ENCODE measurements at regions not wholly inside any gene's neighbourhood (a gene's known extent, or its start where the extent isn't known, plus 50 kb on each side); places are given as distances from the start of the nearest gene placed in this dataset.

- FAIRE-seq = no peak
- no peak for DNase-seq (ENCODE audit: low spot score in 2 of 2)
These were observed 452.6 kb upstream of the RGS17 start for GRCh38 chr6:153583685-153584084.

- DNase-seq (ENCODE audit: low spot score in 2 of 2) (no peak), FAIRE-seq (no peak)
These were observed 449.7 kb upstream of the RGS17 start for GRCh38 chr6:153580776-153581175.

GRCh38 chr6:153575528-153575927 lies 444.4 kb upstream of the RGS17 start:
- FAIRE-seq (no peak), DNase-seq (ENCODE audit: low spot score in 2 of 2) (no peak)

GRCh38 chr6:153574231-153574630 lies 443.1 kb upstream of the RGS17 start:
- no peak for FAIRE-seq
- no peak for DNase-seq (ENCODE audit: low spot score in 2 of 2)

DNA sequence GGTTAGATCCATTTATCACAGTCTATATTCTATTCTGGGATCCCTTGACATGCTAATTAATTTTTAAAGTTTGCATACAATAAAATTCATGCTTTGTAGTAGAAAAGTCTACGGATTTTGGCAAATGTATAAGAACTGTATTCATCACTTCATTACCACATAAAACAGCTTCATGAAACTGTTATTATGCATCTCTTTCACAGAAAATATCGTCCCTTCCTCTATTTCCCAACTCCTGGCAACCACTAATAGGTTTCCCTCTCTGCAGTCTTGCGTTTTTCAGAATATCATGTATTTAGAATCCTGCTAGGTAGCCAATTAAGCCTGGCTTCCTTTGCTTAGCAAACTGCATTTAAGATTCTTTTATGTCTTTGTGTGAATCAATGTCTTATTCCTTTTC lies 441.3 kb upstream of the RGS17 start:
- DNase-seq (ENCODE audit: low spot score in 2 of 2) = no peak
- FAIRE-seq = no peak

GRCh38 chr6:153568628-153569027 lies 437.5 kb upstream of the RGS17 start:
- no peak for DNase-seq (ENCODE audit: low spot score in 2 of 2)
- FAIRE-seq = no peak

DNA sequence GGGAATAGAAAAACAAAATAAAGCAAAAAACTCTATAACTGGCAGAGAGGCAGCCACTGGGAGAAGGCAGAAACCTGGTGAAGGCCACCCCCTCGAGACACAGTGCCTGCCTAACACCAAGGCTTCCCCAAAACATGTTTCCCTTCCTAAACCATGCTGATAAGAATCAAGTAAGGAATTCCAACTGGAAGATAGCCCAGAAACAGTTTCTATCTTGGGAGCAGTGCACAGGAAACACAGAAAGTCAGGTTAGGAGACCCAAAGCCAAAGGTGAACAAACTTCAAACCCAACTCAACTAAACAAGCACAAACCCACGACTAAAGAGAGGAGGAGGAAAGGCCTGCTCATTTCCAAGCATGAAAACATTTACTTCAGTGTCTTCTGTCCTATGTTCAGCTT lies 433.7 kb upstream of the RGS17 start:
- DNase-seq (ENCODE audit: low spot score in 2 of 2) (no peak), FAIRE-seq (no peak)

GRCh38 chr6:153563001-153563400 lies 431.9 kb upstream of the RGS17 start:
- FAIRE-seq = no peak
- no peak for DNase-seq (ENCODE audit: low spot score in 2 of 2)

DNA sequence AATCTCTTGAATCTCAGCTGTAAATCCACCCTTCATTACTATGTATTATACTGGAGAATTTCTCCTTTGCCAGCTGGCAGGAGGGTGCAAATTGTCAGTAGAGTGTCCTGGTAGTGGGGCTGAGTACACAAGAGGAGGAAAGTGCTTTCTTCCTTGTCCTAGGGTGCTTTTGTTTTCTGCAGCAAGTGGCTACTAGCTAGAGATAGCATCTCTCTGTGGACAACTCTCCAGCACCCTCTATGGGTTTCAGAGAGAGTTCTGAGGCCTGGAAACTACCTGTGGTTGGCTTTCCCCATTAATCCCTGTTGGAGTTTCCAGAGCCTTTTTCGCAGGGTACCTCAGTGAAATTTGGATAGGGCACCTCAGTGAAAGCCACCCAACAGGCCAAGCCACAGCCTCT lies 422.5 kb upstream of the RGS17 start:
- no peak for DNase-seq (ENCODE audit: low spot score in 2 of 2)
- no peak for FAIRE-seq

- FAIRE-seq = no peak
- DNase-seq (ENCODE audit: low spot score in 2 of 2) = no peak
These were observed 408.5 kb upstream of the RGS17 start for GRCh38 chr6:153539602-153540001.

- DNase-seq (ENCODE audit: low spot score in 2 of 2) (no peak), FAIRE-seq (no peak)
These were observed 407.4 kb upstream of the RGS17 start for GRCh38 chr6:153538491-153538890.

DNA sequence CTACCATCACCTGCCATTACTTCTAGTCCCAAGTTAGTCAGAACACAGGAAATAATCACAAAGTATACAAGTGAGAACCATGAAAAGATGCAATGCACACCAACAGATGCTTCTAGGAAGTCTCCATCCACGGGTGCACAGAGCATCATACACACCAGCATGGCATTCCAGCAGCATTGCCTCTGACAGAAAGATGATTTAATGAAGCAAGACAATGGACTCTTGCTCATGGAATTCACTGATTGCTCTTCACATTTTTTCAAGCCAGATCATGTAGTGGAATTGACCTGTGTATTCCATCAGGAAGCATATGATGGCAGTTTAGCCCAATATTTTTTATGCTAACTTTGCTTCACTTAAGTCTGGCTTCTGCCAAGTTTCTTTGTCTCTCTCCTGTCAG lies 406.3 kb upstream of the RGS17 start:
- no peak for DNase-seq (ENCODE audit: low spot score in 2 of 2)
- FAIRE-seq = no peak

DNA sequence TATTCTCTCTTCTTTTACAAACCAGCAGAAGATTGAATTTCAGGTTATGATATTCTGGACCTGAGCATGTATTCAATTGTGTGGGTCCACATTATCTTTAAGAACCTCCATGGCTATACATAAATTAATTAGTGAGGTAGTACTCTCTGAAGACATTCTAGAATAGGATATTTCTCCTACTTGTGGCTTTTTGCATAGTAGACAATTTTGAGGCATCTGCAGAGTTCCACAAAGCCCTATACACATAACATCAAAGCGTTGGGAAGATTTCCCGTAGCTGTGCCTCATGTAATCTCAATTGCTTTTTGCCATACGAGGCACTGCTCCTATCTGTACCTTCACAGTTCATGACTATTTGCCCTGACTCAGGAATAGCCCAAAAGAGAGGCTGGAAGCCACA lies 395.4 kb upstream of the RGS17 start:
- DNase-seq (ENCODE audit: low spot score in 2 of 2) (no peak), FAIRE-seq (no peak)

DNA sequence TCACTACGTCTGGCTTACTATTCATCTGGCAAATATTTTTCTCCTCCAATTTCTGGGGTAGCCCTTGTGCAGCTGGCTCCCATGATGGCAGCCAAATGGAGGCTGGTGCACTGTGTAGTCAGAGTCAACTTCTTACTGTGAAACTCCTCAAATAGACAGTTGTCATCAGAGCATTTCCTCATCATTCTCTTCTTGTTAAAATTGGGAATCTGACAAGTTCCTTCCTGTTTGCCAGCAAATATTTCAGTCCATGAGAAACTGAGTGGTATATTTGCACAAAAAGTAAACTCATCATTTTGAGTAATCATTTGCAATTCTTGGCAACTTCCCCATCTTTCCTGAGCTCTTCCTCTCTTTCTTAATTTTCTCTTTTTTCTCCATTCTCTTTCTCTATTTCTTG lies 394.9 kb upstream of the RGS17 start:
- FAIRE-seq = no peak
- no peak for DNase-seq (ENCODE audit: low spot score in 2 of 2)

DNA sequence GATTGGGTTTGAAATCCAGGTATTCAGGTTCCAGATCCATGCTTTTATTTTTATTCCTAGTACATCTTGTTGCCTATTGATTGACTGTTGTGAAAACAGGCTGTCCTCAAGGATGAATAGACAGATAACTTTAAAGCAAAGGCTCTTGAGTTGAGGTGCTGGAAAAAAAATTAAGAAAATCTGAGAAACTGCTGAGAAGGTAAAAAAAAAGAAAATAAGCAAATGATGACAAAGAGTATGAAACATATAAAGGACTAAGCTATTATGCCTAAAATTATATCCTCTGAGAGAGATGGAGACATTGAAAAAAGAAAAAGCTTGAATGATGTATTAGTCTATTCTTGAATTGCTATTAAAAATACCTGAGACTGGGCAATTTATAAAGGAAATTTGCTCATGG lies 392.3 kb upstream of the RGS17 start:
- FAIRE-seq = no peak

DNA sequence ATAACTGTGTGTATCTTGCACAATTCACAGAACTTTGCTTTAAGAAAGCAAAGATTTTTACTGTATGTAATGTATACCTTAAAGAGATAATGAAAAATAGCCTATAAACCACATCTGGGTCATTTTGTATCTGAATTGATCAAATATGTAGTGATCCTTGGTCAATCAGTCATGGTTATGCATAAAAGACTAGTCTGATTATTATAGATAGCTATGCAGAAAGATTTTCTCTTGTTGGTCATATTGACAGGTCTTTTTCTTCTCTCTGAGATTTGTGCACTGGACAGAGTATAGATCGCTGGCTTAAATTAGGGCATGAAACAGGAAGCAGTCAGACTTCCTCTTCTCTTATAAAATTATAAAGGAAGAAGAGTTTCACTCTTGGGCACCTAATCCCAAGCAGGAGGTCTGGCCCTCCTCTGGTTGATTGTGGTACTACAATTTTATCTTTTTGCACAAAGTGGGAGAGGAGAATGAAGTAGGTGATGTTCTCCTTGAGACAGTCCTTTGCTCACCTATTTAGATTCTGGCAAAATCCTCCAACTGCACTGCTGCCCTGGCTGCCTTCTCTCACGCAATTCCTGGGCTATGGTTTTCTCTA lies 380.9 kb upstream of the RGS17 start:
- FAIRE-seq (no peak), DNase-seq (ENCODE audit: low spot score in 2 of 2) (peak in 1 of 2 donors; percentile 1)

More for the DNA sequence above, 392.3 kb upstream of the RGS17 start:
- no peak for DNase-seq (ENCODE audit: low spot score in 2 of 2)

GRCh38 chr6:153503810-153504209 lies 372.7 kb upstream of the RGS17 start:
- FAIRE-seq = no peak
- no peak for DNase-seq (ENCODE audit: low spot score in 2 of 2)

GRCh38 chr6:153493501-153493900 lies 362.4 kb upstream of the RGS17 start:
- FAIRE-seq = no peak
- no peak for DNase-seq (ENCODE audit: low spot score in 2 of 2)

DNA sequence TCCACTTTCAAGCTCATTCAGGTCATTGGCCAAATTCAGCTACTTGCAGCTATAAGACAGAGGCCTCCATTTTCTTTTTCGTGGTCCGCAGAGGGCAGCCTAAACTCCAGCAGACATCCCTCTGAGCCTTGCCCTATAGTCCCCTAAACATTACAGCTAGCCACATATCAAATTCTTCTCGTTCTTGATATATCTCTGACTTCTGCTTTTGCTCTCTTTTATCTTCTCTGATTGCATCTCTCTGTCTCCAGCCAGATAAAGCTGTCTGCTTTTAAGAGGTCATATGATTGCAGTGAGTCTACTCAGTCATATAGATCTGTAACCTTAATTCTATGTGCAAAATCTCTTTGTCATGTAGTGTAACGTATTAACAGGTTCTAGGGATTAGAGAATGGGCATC lies 358.4 kb upstream of the RGS17 start:
- FAIRE-seq (no peak), DNase-seq (ENCODE audit: low spot score in 2 of 2) (no peak)

- no peak for DNase-seq (ENCODE audit: low spot score in 2 of 2)
- FAIRE-seq = no peak
These were observed 357.2 kb upstream of the RGS17 start for GRCh38 chr6:153488267-153488666.

DNA sequence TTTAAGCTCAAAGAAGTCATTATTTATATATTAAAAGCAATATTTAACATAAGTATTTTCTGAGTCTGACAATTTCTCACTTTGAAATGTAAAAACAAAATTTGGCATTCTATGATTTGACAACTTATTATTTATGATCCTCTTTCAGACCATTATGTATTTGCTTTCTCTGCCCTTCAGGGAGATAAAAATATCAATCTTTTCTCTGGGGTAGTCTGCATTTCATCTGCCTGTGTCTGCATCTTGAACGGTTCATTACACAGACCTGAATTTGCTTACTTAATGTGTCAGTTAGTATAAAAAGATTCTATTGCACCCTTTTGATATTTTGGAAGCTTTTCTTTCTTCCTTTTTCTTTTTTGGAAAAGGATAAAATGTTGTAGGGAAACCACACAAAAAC lies 354.0 kb upstream of the RGS17 start:
- DNase-seq (ENCODE audit: low spot score in 2 of 2) = no peak
- no peak for FAIRE-seq

DNA sequence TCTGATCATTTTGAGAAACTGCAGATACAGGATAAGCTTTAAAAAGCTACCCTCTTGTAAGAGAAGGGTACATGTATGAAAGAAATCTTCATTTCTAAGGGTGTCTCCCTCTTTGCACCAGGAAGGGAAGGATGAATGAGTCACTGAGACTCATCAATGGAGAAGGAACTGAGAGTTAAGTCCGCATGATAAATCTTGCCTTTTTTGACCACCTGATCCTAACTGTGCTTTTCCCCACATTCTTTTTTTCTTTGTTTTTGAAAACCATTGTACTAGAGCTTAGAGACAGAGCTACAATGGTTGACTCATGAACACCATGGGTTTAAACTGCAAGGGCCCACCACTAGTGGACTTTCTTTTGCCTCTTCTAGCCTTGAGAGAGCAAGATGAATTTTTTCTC lies 353.0 kb upstream of the RGS17 start:
- DNase-seq (ENCODE audit: low spot score in 2 of 2) (no peak), FAIRE-seq (no peak)

GRCh38 chr6:153476243-153476642 lies 345.2 kb upstream of the RGS17 start:
- DNase-seq (ENCODE audit: low spot score in 2 of 2) (no peak), FAIRE-seq (no peak)

Data from frontal cortex (tissue), 3 donors.